ENCODE measurements at regions not wholly inside any gene's neighbourhood (a gene's known extent, or its start where the extent isn't known, plus 50 kb on each side); places are given as distances from the start of the nearest gene placed in this dataset.

DNA sequence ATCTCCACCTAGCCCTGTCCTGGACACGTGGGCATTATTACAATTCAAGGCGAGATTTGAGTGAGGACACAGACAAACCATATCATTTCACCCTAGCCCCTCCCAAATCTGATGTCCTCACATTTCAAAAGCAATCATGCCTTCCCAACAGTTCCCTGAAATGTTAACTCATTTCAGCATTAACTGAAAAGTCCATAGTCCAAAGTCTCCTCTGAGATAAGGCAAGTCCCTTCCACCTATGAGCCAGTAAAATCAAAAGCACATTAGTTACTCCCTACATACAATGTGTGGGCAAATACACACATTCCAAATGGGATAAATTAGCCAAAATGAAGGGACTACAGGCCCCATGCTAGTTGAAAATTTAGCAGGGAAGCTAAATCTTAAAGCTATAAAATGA is 546.0 kb upstream of the LMO3 start:
- TF ChIP-seq EP300 (IDR thresholded peaks at IDR 0.05): no peak
- no peak for TF ChIP-seq POLR2AphosphoS5 (IDR thresholded peaks at IDR 0.05)
- no peak for TF ChIP-seq CTCF (IDR thresholded peaks at IDR 0.05)
- no peak for TF ChIP-seq POLR2A (IDR thresholded peaks at IDR 0.05; ENCODE audit: low read depth)
